Immature natural killer cell (primary cell): ENCODE measurements at regions not wholly inside any gene's neighbourhood (a gene's known extent, or its start where the extent isn't known, plus 50 kb on each side); places are given as distances from the start of the nearest gene placed in this dataset.
A peak's percentile ranks its signal among the peaks of the same experiment; 100 is the strongest.

Experiments used
- DNase-seq, 3 donors: peaks; one replicate each; pipeline ENCODE4 v3.0.0; 2022; ENCODE audit warnings: mixed read lengths in 1 of 3
- H3K27ac Mint-ChIP-seq, 6 donors: one replicate each; pipeline ENCODE4 v1.8.0; 2020; ENCODE audit warnings: mixed read lengths in 6 of 6, mild to moderate bottlenecking in 5 of 6, inconsistent platforms in 4 of 6, moderate library complexity in 3 of 6
- H3K27me3 Mint-ChIP-seq, 3 donors: one replicate each; pipeline ENCODE4 v1.8.0; 2020 to 2021; ENCODE audit warnings: low read depth in 3 of 3, mild to moderate bottlenecking in 3 of 3, mixed read lengths in 3 of 3, moderate library complexity in 3 of 3, inconsistent platforms in 1 of 3
- H3K36me3 Mint-ChIP-seq, 3 donors: one replicate each; pipeline ENCODE4 v1.8.0; 2020; ENCODE audit warnings: mixed read lengths in 3 of 3, inconsistent platforms in 2 of 3, mild to moderate bottlenecking in 2 of 3
- H3K4me1 Mint-ChIP-seq, 2 donors: one replicate each; pipeline ENCODE4 v1.8.0; 2020; ENCODE audit warnings: inconsistent platforms in 2 of 2, mild to moderate bottlenecking in 2 of 2, mixed read lengths in 2 of 2, moderate library complexity in 1 of 2
- H3K4me3 Mint-ChIP-seq, 5 donors: one replicate each; pipeline ENCODE4 v1.8.0; 2020; ENCODE audit warnings: mild to moderate bottlenecking in 5 of 5, mixed read lengths in 5 of 5, inconsistent platforms in 3 of 5, moderate library complexity in 3 of 5
- H3K9me3 Mint-ChIP-seq, 6 donors: one replicate each; pipeline ENCODE4 v1.8.0; 2020; ENCODE audit warnings: mild to moderate bottlenecking in 6 of 6, mixed read lengths in 6 of 6, inconsistent platforms in 4 of 6, moderate library complexity in 3 of 6

- Mint-ChIP-seq H3K36me3 (no peaks in the 10 kb centered on the region), H3K9me3 (peaks cover 3 to 34% (median 11%) of the 10 kb centered on the region in 6 donors), H3K27ac (no peak overlapping the region), H3K27me3 (no peaks in the 10 kb centered on the region), H3K4me1 (no peaks in the 10 kb centered on the region), H3K4me3 (peak overlapping the region in 1 of 5 donors; percentile 21)
- no peak for DNase-seq
These were observed 733.9 kb upstream of the KLHL1 start for GRCh38 chr13:70842062-70842644.

- H3K9me3 Mint-ChIP-seq = peaks cover 3 to 28% (median 10%) of the 10 kb centered on the region in 6 donors
- no peaks in the 10 kb centered on the region for H3K27me3 Mint-ChIP-seq
- H3K27ac Mint-ChIP-seq = no peak overlapping the region
- H3K4me1 Mint-ChIP-seq = no peaks in the 10 kb centered on the region
- DNase-seq = no peak
- H3K36me3 Mint-ChIP-seq = no peaks in the 10 kb centered on the region
- no peak overlapping the region for H3K4me3 Mint-ChIP-seq
These were observed 733.2 kb upstream of the KLHL1 start for GRCh38 chr13:70841240-70842061.

DNA sequence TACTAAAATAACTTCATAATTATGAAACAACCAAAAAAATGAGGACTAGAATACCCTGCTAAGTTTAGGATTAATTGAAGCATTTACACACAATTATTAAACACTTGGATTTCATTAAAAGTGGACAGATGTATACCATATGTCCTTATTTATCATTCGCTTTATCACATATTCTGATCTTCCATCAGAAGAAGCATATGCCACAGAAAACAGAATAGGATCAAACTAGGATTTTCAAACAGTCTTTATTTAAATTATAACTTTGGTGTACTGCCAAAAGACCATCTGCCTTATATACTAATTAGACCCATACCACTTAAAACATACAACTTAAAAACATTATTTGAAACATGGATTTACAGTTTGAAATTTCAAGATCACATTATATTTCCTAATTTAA lies 727.1 kb upstream of the KLHL1 start:
- Mint-ChIP-seq H3K4me1 (no peaks in the 10 kb centered on the region), H3K36me3 (peaks cover 0 to 3% (median 3%) of the 10 kb centered on the region in 3 donors), H3K27me3 (no peaks in the 10 kb centered on the region), H3K9me3 (peaks cover 0 to 21% (median 7%) of the 10 kb centered on the region in 6 donors), H3K27ac (no peak overlapping the region), H3K4me3 (no peak overlapping the region)
- no peak for DNase-seq

- Mint-ChIP-seq H3K27me3 (peaks cover 0 to 2% (median 0%) of the 10 kb centered on the region in 3 donors), H3K4me1 (peaks cover 0 to 2% of the 10 kb centered on the region in 2 donors), H3K36me3 (peaks cover 0 to 3% (median 0%) of the 10 kb centered on the region in 3 donors)
These were observed 721.5 kb upstream of the KLHL1 start for GRCh38 chr13:70829748-70830147.

DNA sequence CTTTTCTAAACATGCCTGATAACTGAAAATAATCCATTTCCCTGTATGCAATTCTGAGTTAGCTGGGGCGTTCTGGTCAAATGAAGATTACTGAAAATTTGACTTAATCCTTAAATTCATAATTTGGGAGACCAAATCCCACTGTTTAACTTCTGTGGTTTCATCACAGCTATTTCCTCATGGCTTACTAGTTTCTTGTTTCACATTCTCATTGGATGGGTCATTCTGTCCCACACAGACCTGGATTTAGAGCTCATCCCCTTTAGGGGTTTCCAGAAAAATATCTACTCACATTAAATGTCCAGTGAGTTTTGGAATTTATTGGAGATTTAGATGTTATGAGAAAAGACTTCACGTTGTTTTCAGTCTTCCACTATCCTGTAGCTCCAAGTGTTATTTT lies 709.3 kb upstream of the KLHL1 start:
- Mint-ChIP-seq H3K27ac (no peak overlapping the region), H3K27me3 (peaks cover 0 to 4% (median 2%) of the 10 kb centered on the region in 3 donors), H3K4me3 (no peak overlapping the region), H3K36me3 (peaks cover 0 to 5% (median 3%) of the 10 kb centered on the region in 3 donors), H3K9me3 (peaks cover 0 to 40% (median 21%) of the 10 kb centered on the region in 6 donors), H3K4me1 (no peaks in the 10 kb centered on the region)
- no peak for DNase-seq

More at GRCh38 chr13:70829748-70830147, 721.5 kb upstream of the KLHL1 start:
- DNase-seq = peak in 2 of 3 donors; percentile 6 to 9
- no peak overlapping the region for H3K27ac Mint-ChIP-seq
- H3K9me3 Mint-ChIP-seq = peaks cover 2 to 21% (median 7%) of the 10 kb centered on the region in 6 donors
- no peak overlapping the region for H3K4me3 Mint-ChIP-seq

DNA sequence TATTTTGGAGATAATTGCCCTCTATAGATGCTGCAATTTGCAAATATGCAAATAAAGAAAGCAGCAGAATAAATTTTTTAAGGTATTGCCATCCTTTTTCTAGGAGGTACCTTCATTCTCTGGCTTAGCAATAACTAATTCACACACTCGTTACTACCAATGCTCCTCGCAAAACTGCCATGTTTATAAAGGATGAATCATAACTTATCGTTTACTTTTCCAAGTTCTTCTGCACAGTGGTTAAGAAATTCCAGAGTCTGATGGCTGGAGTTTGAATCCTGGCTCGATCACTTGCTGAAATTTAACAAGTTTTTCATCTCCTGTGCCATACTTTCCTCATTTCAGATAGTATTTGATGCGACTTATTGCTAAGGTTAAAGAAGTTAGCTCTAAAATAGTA lies 708.6 kb upstream of the KLHL1 start:
- Mint-ChIP-seq H3K9me3 (peaks cover 2 to 48% (median 20%) of the 10 kb centered on the region in 6 donors), H3K4me3 (no peak overlapping the region), H3K27me3 (peaks cover 0 to 3% (median 2%) of the 10 kb centered on the region in 3 donors), H3K4me1 (no peaks in the 10 kb centered on the region), H3K36me3 (peaks cover 0 to 5% (median 3%) of the 10 kb centered on the region in 3 donors), H3K27ac (no peak overlapping the region)
- DNase-seq = no peak

- H3K36me3 Mint-ChIP-seq = peaks cover 0 to 5% (median 3%) of the 10 kb centered on the region in 3 donors
- no peak overlapping the region for H3K27ac Mint-ChIP-seq
- no peak for DNase-seq
- no peaks in the 10 kb centered on the region for H3K4me1 Mint-ChIP-seq
- H3K4me3 Mint-ChIP-seq = no peak overlapping the region
- H3K27me3 Mint-ChIP-seq = peaks cover 0 to 3% (median 2%) of the 10 kb centered on the region in 3 donors
- peaks cover 7 to 61% (median 30%) of the 10 kb centered on the region in 6 donors for H3K9me3 Mint-ChIP-seq
These were observed 706.4 kb upstream of the KLHL1 start for GRCh38 chr13:70814684-70815083.

GRCh38 chr13:70812481-70812880 lies 704.2 kb upstream of the KLHL1 start:
- Mint-ChIP-seq H3K4me3 (no peak overlapping the region), H3K27ac (peak overlapping the region in 1 of 6 donors; percentile 58), H3K27me3 (peaks cover 0 to 5% (median under 1%) of the 10 kb centered on the region in 3 donors), H3K4me1 (no peaks in the 10 kb centered on the region), H3K9me3 (peaks cover 14 to 68% (median 36%) of the 10 kb centered on the region in 6 donors), H3K36me3 (peaks cover 0 to 5% (median 3%) of the 10 kb centered on the region in 3 donors)
- DNase-seq = no peak

DNA sequence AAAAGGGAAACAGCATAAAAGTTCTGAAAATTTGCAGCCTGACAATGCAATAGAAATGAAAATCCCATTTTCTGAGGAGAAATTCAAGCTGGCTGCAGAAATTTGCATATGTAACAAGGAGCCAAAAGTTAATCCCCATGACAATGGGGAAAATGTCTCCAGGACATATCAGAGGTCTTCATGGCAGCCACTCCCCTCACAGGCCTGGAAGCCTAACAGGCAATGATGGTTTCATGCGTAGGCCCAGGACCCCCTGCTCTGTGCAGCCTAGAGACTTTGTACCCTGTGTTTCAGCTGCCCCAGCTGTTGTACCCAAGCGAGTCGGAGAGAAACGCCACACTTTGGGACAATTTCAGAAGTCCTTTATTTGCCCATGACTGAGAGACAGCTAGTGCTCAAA lies 701.3 kb upstream of the KLHL1 start:
- no peaks in the 10 kb centered on the region for H3K4me1 Mint-ChIP-seq
- peaks cover 0 to 2% (median 2%) of the 10 kb centered on the region in 3 donors for H3K27me3 Mint-ChIP-seq
- DNase-seq = no peak
- H3K4me3 Mint-ChIP-seq = no peak overlapping the region
- no peak overlapping the region for H3K27ac Mint-ChIP-seq
- H3K9me3 Mint-ChIP-seq = peaks cover 14 to 73% (median 38%) of the 10 kb centered on the region in 6 donors
- H3K36me3 Mint-ChIP-seq = no peaks in the 10 kb centered on the region

DNA sequence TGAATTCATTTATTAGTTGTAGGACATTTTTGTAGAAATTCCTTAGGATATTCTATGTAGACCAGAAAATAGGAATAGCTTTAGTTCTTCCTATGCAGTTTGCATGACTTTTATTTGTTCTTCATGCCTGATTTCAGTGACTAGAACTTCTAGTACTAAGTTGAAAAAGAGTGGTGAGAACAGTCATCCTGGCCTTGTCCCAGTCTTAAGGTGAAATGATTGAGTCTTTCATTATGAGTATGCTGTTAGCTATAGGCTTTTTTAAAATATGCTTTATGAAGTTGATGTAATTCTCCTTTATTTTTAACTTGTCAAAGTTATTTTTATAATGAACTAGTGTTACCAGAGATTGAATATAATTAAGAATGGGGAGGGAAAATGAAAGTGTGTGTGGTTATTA lies 690.1 kb upstream of the KLHL1 start:
- H3K27ac Mint-ChIP-seq = no peak overlapping the region
- H3K27me3 Mint-ChIP-seq = no peaks in the 10 kb centered on the region
- H3K9me3 Mint-ChIP-seq = peaks cover 7 to 25% (median 9%) of the 10 kb centered on the region in 6 donors
- H3K36me3 Mint-ChIP-seq = no peaks in the 10 kb centered on the region
- H3K4me1 Mint-ChIP-seq = no peaks in the 10 kb centered on the region
- DNase-seq = no peak
- H3K4me3 Mint-ChIP-seq = no peak overlapping the region

GRCh38 chr13:70795484-70795883 lies 687.2 kb upstream of the KLHL1 start:
- DNase-seq = no peak
- Mint-ChIP-seq H3K27me3 (no peaks in the 10 kb centered on the region), H3K36me3 (no peaks in the 10 kb centered on the region), H3K4me3 (no peak overlapping the region), H3K9me3 (peaks cover 3 to 27% (median 9%) of the 10 kb centered on the region in 6 donors), H3K27ac (no peak overlapping the region), H3K4me1 (no peaks in the 10 kb centered on the region)

- peaks cover 0 to 26% (median 10%) of the 10 kb centered on the region in 6 donors for H3K9me3 Mint-ChIP-seq
- H3K4me1 Mint-ChIP-seq = no peaks in the 10 kb centered on the region
- no peaks in the 10 kb centered on the region for H3K36me3 Mint-ChIP-seq
- no peak overlapping the region for H3K27ac Mint-ChIP-seq
- no peaks in the 10 kb centered on the region for H3K27me3 Mint-ChIP-seq
- no peak for DNase-seq
- no peak overlapping the region for H3K4me3 Mint-ChIP-seq
These were observed 683.9 kb upstream of the KLHL1 start for GRCh38 chr13:70792121-70792520.

- Mint-ChIP-seq H3K27me3 (no peaks in the 10 kb centered on the region), H3K4me3 (no peak overlapping the region), H3K36me3 (no peaks in the 10 kb centered on the region), H3K9me3 (peaks cover 0 to 23% (median 12%) of the 10 kb centered on the region in 6 donors), H3K4me1 (no peaks in the 10 kb centered on the region), H3K27ac (no peak overlapping the region)
- DNase-seq = no peak
These were observed 681.5 kb upstream of the KLHL1 start for GRCh38 chr13:70789751-70790150.

DNA sequence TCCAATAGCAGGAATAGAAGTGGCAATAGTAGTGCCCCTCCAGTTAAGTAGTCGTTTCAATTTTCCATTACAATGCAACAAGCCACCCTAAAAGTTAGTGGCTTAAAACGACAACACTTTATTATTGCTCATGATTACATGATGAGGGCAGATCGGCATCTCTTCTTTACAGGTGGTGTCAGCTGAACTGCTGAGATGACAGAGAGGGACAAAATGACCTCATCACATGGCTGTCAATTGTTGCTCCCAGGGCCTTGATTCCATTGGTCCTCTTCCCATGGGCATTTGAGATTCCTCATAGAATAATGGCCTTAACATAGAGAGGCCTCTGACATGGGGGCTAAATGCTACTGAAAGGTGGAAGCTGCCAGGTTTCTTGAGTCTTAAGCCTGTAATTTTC lies 679.8 kb upstream of the KLHL1 start:
- H3K36me3 Mint-ChIP-seq = no peaks in the 10 kb centered on the region
- no peak for DNase-seq
- peaks cover 0 to 22% (median 12%) of the 10 kb centered on the region in 6 donors for H3K9me3 Mint-ChIP-seq
- no peak overlapping the region for H3K4me3 Mint-ChIP-seq
- no peaks in the 10 kb centered on the region for H3K27me3 Mint-ChIP-seq
- no peak overlapping the region for H3K27ac Mint-ChIP-seq
- H3K4me1 Mint-ChIP-seq = no peaks in the 10 kb centered on the region
